H9 (cell line): ENCODE measurements at regions not wholly inside any gene's neighbourhood (a gene's known extent, or its start where the extent isn't known, plus 50 kb on each side); places are given as distances from the start of the nearest gene placed in this dataset.

Experiments used
- DNase-seq: peaks from one replicate; pipeline ENCODE4 v3.0.0-alpha.2; 2017
- H2AFZ ChIP-seq: one replicate; pipeline ENCODE4 v1.6.1; 2013; ENCODE audit warnings: mild to moderate bottlenecking, low read length, control low read depth, moderate library complexity
- H2AK5ac ChIP-seq: 2 replicates; pipeline ENCODE4 v1.6.1; 2013; ENCODE audit warnings: low read length, control low read depth, mixed read lengths; ENCODE audit not compliant: insufficient read length
- H2BK120ac ChIP-seq: one replicate; pipeline ENCODE4 v1.6.1; 2013; ENCODE audit warnings: low read depth, mild to moderate bottlenecking, low read length, control low read depth, inconsistent platforms; ENCODE audit not compliant: poor library complexity, severe bottlenecking
- H2BK12ac ChIP-seq: 2 replicates; pipeline ENCODE4 v1.6.1; 2013; ENCODE audit warnings: low read length, control low read depth, mixed read lengths, low read depth; ENCODE audit not compliant: insufficient read length
- H2BK15ac ChIP-seq: 2 replicates; pipeline ENCODE4 v1.6.1; 2013; ENCODE audit warnings: low read depth, low read length, control low read depth
- H2BK20ac ChIP-seq: one replicate; pipeline ENCODE4 v1.6.1; 2013; ENCODE audit warnings: low read depth, mild to moderate bottlenecking, low read length, control low read depth, inconsistent platforms; ENCODE audit not compliant: poor library complexity, severe bottlenecking
- H2BK5ac ChIP-seq: 2 replicates; pipeline ENCODE4 v1.6.1; 2013; ENCODE audit warnings: low read length, control low read depth, mixed read lengths; ENCODE audit not compliant: insufficient read length
- H3K14ac ChIP-seq: 2 replicates; pipeline ENCODE4 v1.6.1; 2013; ENCODE audit warnings: low read length, control low read depth; ENCODE audit not compliant: insufficient read depth
- H3K18ac ChIP-seq: 2 replicates; pipeline ENCODE4 v1.6.1; 2013; ENCODE audit warnings: low read depth, mild to moderate bottlenecking, mixed read lengths, low read length, control low read depth; ENCODE audit not compliant: insufficient read length
- H3K23ac ChIP-seq: 2 replicates; pipeline ENCODE4 v1.6.1; 2013; ENCODE audit warnings: low read length, control low read depth, mixed read lengths, low read depth; ENCODE audit not compliant: insufficient read length
- H3K23me2 ChIP-seq: 2 replicates; pipeline ENCODE4 v1.6.1; 2013; ENCODE audit warnings: low read depth, mild to moderate bottlenecking, mixed read lengths, low read length, control low read depth; ENCODE audit not compliant: insufficient read length, poor library complexity, severe bottlenecking
- H3K27ac ChIP-seq: 2 replicates; pipeline ENCODE4 v1.5.1; 2013; ENCODE audit warnings: low read length, control low read depth, mixed read lengths, low read depth; ENCODE audit not compliant: insufficient read length
- H3K27me3 ChIP-seq: 2 replicates; pipeline ENCODE4 v1.6.1; 2013; ENCODE audit warnings: low read length, control low read depth, inconsistent platforms; ENCODE audit not compliant: insufficient read depth
- H3K4ac ChIP-seq: 2 replicates; pipeline ENCODE4 v1.6.1; 2013; ENCODE audit warnings: low read depth, mild to moderate bottlenecking, control low read depth, inconsistent platforms, low read length, moderate library complexity
- H3K4me1 ChIP-seq: 2 replicates; pipeline ENCODE4 v1.6.1; 2013; ENCODE audit warnings: low read length, control low read depth, inconsistent platforms; ENCODE audit not compliant: insufficient read depth
- H3K4me2 ChIP-seq: 2 replicates; pipeline ENCODE4 v1.6.1; 2013; ENCODE audit warnings: low read length, control low read depth, mixed read lengths; ENCODE audit not compliant: insufficient read length, insufficient read depth
- H3K56ac ChIP-seq: 2 replicates; pipeline ENCODE4 v1.6.1; 2013; ENCODE audit warnings: low read depth, mild to moderate bottlenecking, mixed read lengths, low read length, control low read depth; ENCODE audit not compliant: insufficient read length
- H3K79me1 ChIP-seq: 2 replicates; pipeline ENCODE4 v1.6.1; 2013; ENCODE audit warnings: low read depth, mild to moderate bottlenecking, moderate library complexity, low read length, control low read depth, inconsistent platforms; ENCODE audit not compliant: insufficient read depth, poor library complexity, severe bottlenecking
- H3K79me2 ChIP-seq: 2 replicates; pipeline ENCODE4 v1.6.1; 2013; ENCODE audit warnings: low read length, control low read depth, inconsistent platforms; ENCODE audit not compliant: insufficient read depth
- H3K9ac ChIP-seq: 2 replicates; pipeline ENCODE4 v1.6.1; 2013; ENCODE audit warnings: low read length, control low read depth, mixed read lengths; ENCODE audit not compliant: insufficient read length; ENCODE audit errors: extremely low read depth
- H3K9me3 ChIP-seq: one replicate; pipeline ENCODE4 v1.6.1; 2013; ENCODE audit warnings: low read depth, low read length, inconsistent platforms; ENCODE audit not compliant: control insufficient read depth
- H3T11ph ChIP-seq: one replicate; pipeline ENCODE4 v1.6.1; 2013; ENCODE audit warnings: mild to moderate bottlenecking, low read length, control low read depth, inconsistent platforms
- H4K20me1 ChIP-seq: one replicate; pipeline ENCODE4 v1.6.1; 2013; ENCODE audit not compliant: control insufficient read depth, insufficient read length, insufficient read depth
- H4K5ac ChIP-seq: 2 replicates; pipeline ENCODE4 v1.6.1; 2013; ENCODE audit warnings: low read depth, mild to moderate bottlenecking, mixed read lengths, low read length, control low read depth; ENCODE audit not compliant: insufficient read length
- H4K8ac ChIP-seq: replicated peaks from 2 replicates; pipeline ENCODE4 v1.6.1; 2013; ENCODE audit warnings: low read length, control low read depth, mixed read lengths, low read depth; ENCODE audit not compliant: insufficient read length
- H4K91ac ChIP-seq: 2 replicates; pipeline ENCODE4 v1.6.1; 2013; ENCODE audit warnings: low read depth, mild to moderate bottlenecking, moderate library complexity, mixed read lengths, low read length, control low read depth; ENCODE audit not compliant: insufficient read length
- H3K27ac Mint-ChIP-seq, 3 experiments: 2 replicates in 2 of 3; 3 replicates in 1 of 3; pipeline ENCODE4 v1.8.0; 2020 to 2021; ENCODE audit warnings: mixed read lengths in 3 of 3, mild to moderate bottlenecking in 1 of 3, moderate library complexity in 1 of 3
- H3K27me3 Mint-ChIP-seq: 2 replicates; pipeline ENCODE4 v1.8.0; 2021; ENCODE audit warnings: low read depth, mild to moderate bottlenecking, moderate library complexity, mixed read lengths
- H3K36me3 Mint-ChIP-seq, 3 experiments: 2 replicates in 2 of 3; 3 replicates in 1 of 3; pipeline ENCODE4 v1.8.0; 2020 to 2021; ENCODE audit warnings: low read depth in 3 of 3, mixed read lengths in 3 of 3; ENCODE audit not compliant: insufficient read depth in 1 of 3
- H3K4me1 Mint-ChIP-seq, 2 experiments: 2 replicates each; pipeline ENCODE4 v1.8.0; 2020; ENCODE audit warnings: mixed read lengths in 2 of 2
- H3K4me3 Mint-ChIP-seq, 2 experiments: 2 replicates in 1 of 2; 3 replicates in 1 of 2; pipeline ENCODE4 v1.8.0; 2020 to 2021; ENCODE audit warnings: mild to moderate bottlenecking in 2 of 2, mixed read lengths in 2 of 2, moderate library complexity in 1 of 2
- H3K9me3 Mint-ChIP-seq, 2 experiments: 2 replicates in 1 of 2; 3 replicates in 1 of 2; pipeline ENCODE4 v1.8.0; 2020; ENCODE audit warnings: mild to moderate bottlenecking in 2 of 2, mixed read lengths in 2 of 2, moderate library complexity in 1 of 2
- WGBS: extraction: QIAGEN DNeasy Blood & Tissue Kit; methylation state at CpG from one replicate; pipeline ENCODE4 v1.1.7; 2013; ENCODE audit warnings: missing lambda C conversion rate, low lambda C conversion rate, mixed read lengths; ENCODE audit not compliant: insufficient read length; ENCODE audit errors: extremely low coverage; 5-methylcytosine and 5-hydroxymethylcytosine counted together
- TF ChIP-seq, protein P1 (sequence below): fragments of 200-600 bp; sonication (generic); conservative IDR thresholded peaks from 3 replicates; pipeline ENCODE4 v1.8.0; 2021; ENCODE audit warnings: antibody characterized with exemption, mild to moderate bottlenecking

DNA sequence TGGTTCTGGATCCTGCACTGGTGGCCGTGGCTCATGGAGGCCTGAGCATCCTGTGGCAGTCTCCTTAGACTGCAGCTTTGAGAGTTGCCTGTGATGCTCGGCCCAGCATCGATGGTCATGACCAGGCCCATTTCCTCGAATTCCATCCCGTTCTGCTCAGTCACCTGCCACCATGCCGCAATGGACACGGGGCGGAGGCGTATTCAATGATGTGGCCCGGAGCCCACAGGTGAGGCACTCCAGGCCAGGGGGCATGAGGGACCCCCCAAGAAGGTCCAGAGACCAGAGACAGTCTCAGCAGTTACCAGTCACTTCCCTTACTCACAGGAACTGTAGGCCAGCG lies 53.6 kb downstream of the SHANK2 start:
- H3K27ac ChIP-seq = no peak overlapping the region
- no peak overlapping the region for H3K18ac ChIP-seq
- H3K56ac ChIP-seq = no peak overlapping the region
- Mint-ChIP-seq H3K4me1 (peaks cover 7 to 10% of the 10 kb centered on the region in 2 experiments; a peak in 3 of 4 replicates), H3K4me3 (no peak overlapping the region), H3K27ac (peak overlapping the region in 1 of 3 experiments; percentile 66; a peak in 1 of 7 replicates), H3K9me3 (no peaks in the 10 kb centered on the region), H3K36me3 (peaks cover 2 to 11% (median 4%) of the 10 kb centered on the region in 3 experiments; a peak in 5 of 7 replicates), H3K27me3 (no peaks in the 10 kb centered on the region)
- H3T11ph ChIP-seq = no peak overlapping the region
- no CpG with 5 or more reads among the region's 11 CpGs for WGBS
- peaks cover 4% of the 10 kb centered on the region for H3K79me1 ChIP-seq
- no peak overlapping the region for H2BK12ac ChIP-seq
- H4K8ac ChIP-seq = no peak overlapping the region
- no peaks in the 10 kb centered on the region for H3K27me3 ChIP-seq
- peaks cover 3% of the 10 kb centered on the region for H4K20me1 ChIP-seq
- H3K4me2 ChIP-seq = no peak overlapping the region
- peaks cover 2% of the 10 kb centered on the region; the same call in 1 of the 2 replicates for H3K4me1 ChIP-seq
- no peak overlapping the region for H3K23ac ChIP-seq
- TF ChIP-seq, protein P1, sequence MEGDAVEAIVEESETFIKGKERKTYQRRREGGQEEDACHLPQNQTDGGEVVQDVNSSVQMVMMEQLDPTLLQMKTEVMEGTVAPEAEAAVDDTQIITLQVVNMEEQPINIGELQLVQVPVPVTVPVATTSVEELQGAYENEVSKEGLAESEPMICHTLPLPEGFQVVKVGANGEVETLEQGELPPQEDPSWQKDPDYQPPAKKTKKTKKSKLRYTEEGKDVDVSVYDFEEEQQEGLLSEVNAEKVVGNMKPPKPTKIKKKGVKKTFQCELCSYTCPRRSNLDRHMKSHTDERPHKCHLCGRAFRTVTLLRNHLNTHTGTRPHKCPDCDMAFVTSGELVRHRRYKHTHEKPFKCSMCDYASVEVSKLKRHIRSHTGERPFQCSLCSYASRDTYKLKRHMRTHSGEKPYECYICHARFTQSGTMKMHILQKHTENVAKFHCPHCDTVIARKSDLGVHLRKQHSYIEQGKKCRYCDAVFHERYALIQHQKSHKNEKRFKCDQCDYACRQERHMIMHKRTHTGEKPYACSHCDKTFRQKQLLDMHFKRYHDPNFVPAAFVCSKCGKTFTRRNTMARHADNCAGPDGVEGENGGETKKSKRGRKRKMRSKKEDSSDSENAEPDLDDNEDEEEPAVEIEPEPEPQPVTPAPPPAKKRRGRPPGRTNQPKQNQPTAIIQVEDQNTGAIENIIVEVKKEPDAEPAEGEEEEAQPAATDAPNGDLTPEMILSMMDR = no peak
- no peak overlapping the region for H2AFZ ChIP-seq
- H4K5ac ChIP-seq = no peak overlapping the region
- no peak overlapping the region for H2BK120ac ChIP-seq
- H3K9me3 ChIP-seq = no peaks in the 10 kb centered on the region
- no peak overlapping the region for H3K14ac ChIP-seq
- DNase-seq = no peak
- no peak overlapping the region for H3K9ac ChIP-seq
- H2BK5ac ChIP-seq = no peak overlapping the region
- H3K23me2 ChIP-seq = no peaks in the 10 kb centered on the region
- H2BK20ac ChIP-seq = no peak overlapping the region
- no peak overlapping the region for H2BK15ac ChIP-seq
- H2AK5ac ChIP-seq = no peak overlapping the region
- no peak overlapping the region for H3K4ac ChIP-seq
- H3K79me2 ChIP-seq = peaks cover 13% of the 10 kb centered on the region; the same call in 1 of the 2 replicates
- H4K91ac ChIP-seq = no peak overlapping the region
